ENCODE measurements at regions not wholly inside any gene's neighbourhood (a gene's known extent, or its start where the extent isn't known, plus 50 kb on each side); places are given as distances from the start of the nearest gene placed in this dataset.
A peak's percentile ranks its signal among the peaks of the same experiment; 100 is the strongest.

DNA sequence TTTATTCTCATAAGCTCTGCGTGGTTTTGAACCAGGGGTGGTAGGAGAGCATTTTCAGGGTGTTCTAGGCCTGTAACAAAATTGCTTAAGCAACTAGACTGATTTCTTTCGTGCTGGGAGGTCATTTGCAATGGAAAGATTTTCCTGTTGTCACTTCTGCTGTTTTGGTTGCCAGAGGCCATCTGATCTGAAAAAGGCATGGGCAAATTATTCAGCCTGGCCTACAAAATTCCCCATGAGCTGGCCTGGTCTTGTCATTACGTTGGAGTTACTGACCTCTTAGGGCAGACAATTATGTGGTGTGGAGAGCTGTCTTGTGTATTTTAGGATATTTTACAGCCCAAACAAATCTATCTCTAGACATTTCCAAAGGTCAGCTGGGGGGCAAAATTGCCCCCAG lies 444.4 kb upstream of the DAB1 start:
- Histone ChIP-seq H3K9ac (ENCODE audit: insufficient read depth, low read length) (no peak overlapping the region), H3K27ac (ENCODE audit: insufficient read depth, low read length) (no peak overlapping the region), H4K20me1 (ENCODE audit: control insufficient read depth, extremely low read depth, insufficient read depth, low read length) (no peaks in the 10 kb centered on the region), H3K9me3 (ENCODE audit: control insufficient read depth, insufficient read depth, low read depth, low read length) (no peaks in the 10 kb centered on the region), H3K4me2 (ENCODE audit: extremely low read depth, insufficient read depth, low read length) (no peak overlapping the region), H3K79me2 (ENCODE audit: control insufficient read depth, insufficient read depth, low read length) (no peaks in the 10 kb centered on the region), H3K36me3 (ENCODE audit: control insufficient read depth, insufficient read depth, low read length) (no peaks in the 10 kb centered on the region), H3K4me1 (ENCODE audit: control insufficient read depth, extremely low read depth, insufficient read depth, low read length) (no peaks in the 10 kb centered on the region), H2AFZ (ENCODE audit: low read length) (no peak overlapping the region), H3K4me3 (replicated peaks in 1 of 4; ENCODE audit: control extremely low read depth in 1 of 4, insufficient read depth in 1 of 4, low read depth in 3 of 4, low read length in 4 of 4) (no peak overlapping the region), H3K27me3 (ENCODE audit: control insufficient read depth, insufficient read depth, low read length) (no peaks in the 10 kb centered on the region)
- no peak for DNase-seq (ENCODE audit: low read depth in 2 of 2)
- TF ChIP-seq CTCF (conservative IDR thresholded peaks at IDR 0.05 in 1 of 2, IDR thresholded peaks at IDR 0.05 in 1 of 2; ENCODE audit: low read depth in 1 of 2, low read length in 2 of 2) (no peak), EZH2 (IDR thresholded peaks at IDR 0.05; ENCODE audit: low read length, missing control alignments) (no peak)

DNA sequence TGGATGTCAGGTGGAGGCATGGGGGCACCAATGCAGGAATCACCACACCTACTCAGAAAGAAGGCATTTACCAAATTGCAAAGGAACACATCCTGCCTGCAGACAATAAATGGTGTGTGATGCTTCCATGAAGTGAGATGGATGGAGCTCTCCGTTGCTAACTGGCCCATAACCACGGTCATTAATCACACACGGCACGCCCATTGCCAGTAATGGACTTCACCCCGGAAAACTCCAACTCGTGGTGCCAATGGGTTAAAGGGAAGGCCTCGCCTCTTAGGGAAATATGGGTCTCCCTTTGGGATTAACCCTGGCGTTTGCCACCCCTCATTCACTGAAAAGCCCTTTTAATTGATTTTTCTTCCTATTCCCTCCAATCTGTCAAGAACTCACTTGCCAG lies 443.1 kb upstream of the DAB1 start:
- H3K9me3 ChIP-seq (ENCODE audit: control insufficient read depth, insufficient read depth, low read depth, low read length), result no peaks in the 10 kb centered on the region

GRCh38 chr1:57860931-57861565 lies 437.2 kb upstream of the DAB1 start:
- peak; percentile 3 to 59 for DNase-seq (ENCODE audit: low read depth in 2 of 2)
- H4K20me1 ChIP-seq (ENCODE audit: control insufficient read depth, extremely low read depth, insufficient read depth, low read length), result no peaks in the 10 kb centered on the region
- H2AFZ ChIP-seq (ENCODE audit: low read length), result no peak overlapping the region
- no peak for TF ChIP-seq CTCF (conservative IDR thresholded peaks at IDR 0.05 in 1 of 2, IDR thresholded peaks at IDR 0.05 in 1 of 2; ENCODE audit: low read depth in 1 of 2, low read length in 2 of 2)
- TF ChIP-seq EZH2 (IDR thresholded peaks at IDR 0.05; ENCODE audit: low read length, missing control alignments), result no peak
- H3K4me1 ChIP-seq (ENCODE audit: control insufficient read depth, extremely low read depth, insufficient read depth, low read length), result no peaks in the 10 kb centered on the region
- no peaks in the 10 kb centered on the region for H3K36me3 ChIP-seq (ENCODE audit: control insufficient read depth, insufficient read depth, low read length)
- no peaks in the 10 kb centered on the region for H3K79me2 ChIP-seq (ENCODE audit: control insufficient read depth, insufficient read depth, low read length)
- H3K27ac ChIP-seq (ENCODE audit: insufficient read depth, low read length), result no peak overlapping the region
- H3K4me3 ChIP-seq (replicated peaks in 1 of 4; ENCODE audit: control extremely low read depth in 1 of 4, insufficient read depth in 1 of 4, low read depth in 3 of 4, low read length in 4 of 4), result no peak overlapping the region
- H3K9me3 ChIP-seq (ENCODE audit: control insufficient read depth, insufficient read depth, low read depth, low read length), result no peaks in the 10 kb centered on the region
- no peak overlapping the region for H3K4me2 ChIP-seq (ENCODE audit: extremely low read depth, insufficient read depth, low read length)
- H3K9ac ChIP-seq (ENCODE audit: insufficient read depth, low read length), result no peak overlapping the region
- H3K27me3 ChIP-seq (ENCODE audit: control insufficient read depth, insufficient read depth, low read length), result no peaks in the 10 kb centered on the region

More for the DNA sequence above, 443.1 kb upstream of the DAB1 start:
- Histone ChIP-seq H4K20me1 (ENCODE audit: control insufficient read depth, extremely low read depth, insufficient read depth, low read length) (no peaks in the 10 kb centered on the region), H3K36me3 (ENCODE audit: control insufficient read depth, insufficient read depth, low read length) (no peaks in the 10 kb centered on the region), H3K9ac (ENCODE audit: insufficient read depth, low read length) (no peak overlapping the region), H3K27me3 (ENCODE audit: control insufficient read depth, insufficient read depth, low read length) (no peaks in the 10 kb centered on the region), H3K27ac (ENCODE audit: insufficient read depth, low read length) (no peak overlapping the region), H3K4me1 (ENCODE audit: control insufficient read depth, extremely low read depth, insufficient read depth, low read length) (no peaks in the 10 kb centered on the region), H3K4me3 (replicated peaks in 1 of 4; ENCODE audit: control extremely low read depth in 1 of 4, insufficient read depth in 1 of 4, low read depth in 3 of 4, low read length in 4 of 4) (no peak overlapping the region), H3K4me2 (ENCODE audit: extremely low read depth, insufficient read depth, low read length) (no peak overlapping the region), H2AFZ (ENCODE audit: low read length) (no peak overlapping the region), H3K79me2 (ENCODE audit: control insufficient read depth, insufficient read depth, low read length) (no peaks in the 10 kb centered on the region)
- peak in 1 of 2 donors; percentile 40 for DNase-seq (ENCODE audit: low read depth in 2 of 2)
- TF ChIP-seq EZH2 (IDR thresholded peaks at IDR 0.05; ENCODE audit: low read length, missing control alignments) (no peak), CTCF (conservative IDR thresholded peaks at IDR 0.05 in 1 of 2, IDR thresholded peaks at IDR 0.05 in 1 of 2; ENCODE audit: low read depth in 1 of 2, low read length in 2 of 2) (no peak)
